ENCODE measurements at regions not wholly inside any gene's neighbourhood (a gene's known extent, or its start where the extent isn't known, plus 50 kb on each side); places are given as distances from the start of the nearest gene placed in this dataset.

GRCh38 chr5:29051509-29051908, 2013.1 kb upstream of the CDH9 start:
- H3K27me3 ChIP-seq (ENCODE audit: insufficient read depth): no peaks in the 10 kb centered on the region
- no peaks in the 10 kb centered on the region for H3F3A ChIP-seq (replicated peaks; ENCODE audit: low read depth)
- TF ChIP-seq REST (IDR thresholded peaks at IDR 0.05; ENCODE audit: unreplicated experiment) (no peak), ZNF462 (CRISPR knock-in tag; IDR thresholded peaks at IDR 0.05) (no peak), JUNB (IDR thresholded peaks at IDR 0.05; ENCODE audit: unreplicated experiment) (no peak), ZNF114 (CRISPR knock-in tag; IDR thresholded peaks at IDR 0.05) (no peak), CREB1 (CRISPR knock-in tag; IDR thresholded peaks at IDR 0.05; ENCODE audit: low read depth) (no peak), EZH2 (IDR thresholded peaks at IDR 0.05; ENCODE audit: low read depth, unreplicated experiment) (no peak), EZH2phosphoT487 (IDR thresholded peaks at IDR 0.05; ENCODE audit: unreplicated experiment) (no peak), ZNF331 (CRISPR knock-in tag; IDR thresholded peaks at IDR 0.05; ENCODE audit: low read depth) (no peak), NANOG (IDR thresholded peaks at IDR 0.05; ENCODE audit: borderline replicate concordance) (no peak)
- no peak overlapping the region for H3K4me3 ChIP-seq
- no peak overlapping the region for H3K4me2 ChIP-seq
- Mint-ChIP-seq H3K27me3 (ENCODE audit: insufficient read depth, low read depth, poor library complexity) (no peaks in the 10 kb centered on the region), H3K9me3 (no peaks in the 10 kb centered on the region), H3K27ac (0 out of 2 replicates have a peak overlapping the region, but pooled peaks have one; percentile 54), H3K4me1 (no peaks in the 10 kb centered on the region), H3K4me3 (no peak overlapping the region), H3K36me3 (ENCODE audit: low read depth) (no peaks in the 10 kb centered on the region)
- DNase-seq (ENCODE audit: low spot score): no peak
- no peak for ATAC-seq
- H3K4me1 ChIP-seq (ENCODE audit: insufficient read depth): no peaks in the 10 kb centered on the region
- no peaks in the 10 kb centered on the region for H3K9me2 ChIP-seq (ENCODE audit: insufficient read depth)
- H4K20me1 ChIP-seq (replicated peaks; ENCODE audit: insufficient read depth): no peaks in the 10 kb centered on the region
- H2AFZ ChIP-seq: no peak overlapping the region; the same call in 1 of the 2 replicates
- H3K36me3 ChIP-seq (ENCODE audit: insufficient read depth): no peaks in the 10 kb centered on the region
- no peak overlapping the region for H3K27ac ChIP-seq (ENCODE audit: low read depth)
- H3K79me2 ChIP-seq (replicated peaks; ENCODE audit: insufficient read depth): no peaks in the 10 kb centered on the region

Measured in GM23338 (cell line).